ENCODE measurements at regions not wholly inside any gene's neighbourhood (a gene's known extent, or its start where the extent isn't known, plus 50 kb on each side); places are given as distances from the start of the nearest gene placed in this dataset.

DNA sequence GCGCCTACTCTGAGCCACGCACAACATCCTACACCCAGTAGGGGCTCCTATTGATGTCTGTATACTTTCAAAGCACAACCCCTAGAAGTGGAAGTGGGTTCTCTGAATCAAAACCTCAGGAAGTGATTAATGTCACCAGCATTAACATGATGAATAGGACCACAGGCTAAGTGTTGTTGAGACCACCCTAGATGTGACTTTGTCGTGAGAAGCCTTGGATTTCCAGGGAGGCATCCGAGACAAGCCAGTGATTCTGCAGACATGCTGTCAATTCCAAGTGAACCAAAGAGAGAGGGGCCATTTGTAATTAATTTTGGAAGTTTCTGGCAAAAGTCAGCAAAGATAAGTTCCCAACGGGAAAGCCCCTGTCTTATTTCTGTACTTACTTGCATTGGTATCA lies 493.0 kb downstream of the ZIC3 start:
- H3K79me2 ChIP-seq (ENCODE audit: control insufficient read depth, insufficient read depth, low read length) = no peaks in the 10 kb centered on the region
- BruUV-seq (replicated peaks) = no TSS peak
- no peaks in the 10 kb centered on the region for H3K4me1 ChIP-seq (ENCODE audit: control insufficient read depth, insufficient read depth, low read length)
- no peak for ATAC-seq
- TF ChIP-seq ZBED1 (IDR thresholded peaks at IDR 0.05; ENCODE audit: borderline replicate concordance) (no peak), FOXK2 (IDR thresholded peaks at IDR 0.05) (no peak), NR2C1 (IDR thresholded peaks at IDR 0.05) (no peak), TARDBP (IDR thresholded peaks at IDR 0.05; ENCODE audit: borderline replicate concordance) (no peak), ZSCAN29 (IDR thresholded peaks at IDR 0.05) (no peak)
- TF ChIP-seq, protein P1, sequence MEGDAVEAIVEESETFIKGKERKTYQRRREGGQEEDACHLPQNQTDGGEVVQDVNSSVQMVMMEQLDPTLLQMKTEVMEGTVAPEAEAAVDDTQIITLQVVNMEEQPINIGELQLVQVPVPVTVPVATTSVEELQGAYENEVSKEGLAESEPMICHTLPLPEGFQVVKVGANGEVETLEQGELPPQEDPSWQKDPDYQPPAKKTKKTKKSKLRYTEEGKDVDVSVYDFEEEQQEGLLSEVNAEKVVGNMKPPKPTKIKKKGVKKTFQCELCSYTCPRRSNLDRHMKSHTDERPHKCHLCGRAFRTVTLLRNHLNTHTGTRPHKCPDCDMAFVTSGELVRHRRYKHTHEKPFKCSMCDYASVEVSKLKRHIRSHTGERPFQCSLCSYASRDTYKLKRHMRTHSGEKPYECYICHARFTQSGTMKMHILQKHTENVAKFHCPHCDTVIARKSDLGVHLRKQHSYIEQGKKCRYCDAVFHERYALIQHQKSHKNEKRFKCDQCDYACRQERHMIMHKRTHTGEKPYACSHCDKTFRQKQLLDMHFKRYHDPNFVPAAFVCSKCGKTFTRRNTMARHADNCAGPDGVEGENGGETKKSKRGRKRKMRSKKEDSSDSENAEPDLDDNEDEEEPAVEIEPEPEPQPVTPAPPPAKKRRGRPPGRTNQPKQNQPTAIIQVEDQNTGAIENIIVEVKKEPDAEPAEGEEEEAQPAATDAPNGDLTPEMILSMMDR (IDR thresholded peaks at IDR 0.05 in 2 of 3, conservative IDR thresholded peaks at IDR 0.05 in 1 of 3; ENCODE audit: control insufficient read depth in 2 of 3, extremely low read depth in 1 of 3, insufficient read depth in 1 of 3, low read depth in 3 of 3, low read length in 3 of 3) = no peak
- no peaks in the 10 kb centered on the region for H4K20me1 ChIP-seq (ENCODE audit: control insufficient read depth, insufficient read depth)
- in situ Hi-C loops (cut with MboI) (no loop called here), intact Hi-C loops (cut with micrococcal nuclease; ENCODE audit: unreplicated experiment) (no loop called here)
- RAD21 ChIA-PET (ENCODE audit: unreplicated experiment) = no interaction called here
- SMC1A ChIA-PET (ENCODE audit: uncharacterized antibody, unreplicated experiment) = no interaction called here
- H2AFZ ChIP-seq (ENCODE audit: control insufficient read depth, low read depth, low read length) = no peak overlapping the region
- no peak overlapping the region for H3K27ac ChIP-seq (ENCODE audit: control insufficient read depth, insufficient read depth)
- CTCF ChIA-PET = no interaction called here
- DNase-seq (ENCODE audit: low read depth, low spot score) = no peak
- POLR2A ChIA-PET = no interaction called here
- H3K4me3 ChIP-seq = no peak overlapping the region
- H3K9ac ChIP-seq (ENCODE audit: control insufficient read depth, insufficient read depth, low read length) = no peak overlapping the region
- 6% methylated on average over 5 of the region's 5 CpGs for WGBS (ENCODE audit: insufficient coverage, insufficient replicate concordance, low lambda C conversion rate, missing lambda C conversion rate)
- FAIRE-seq = no peak
- H3K36me3 ChIP-seq (ENCODE audit: control insufficient read depth in 2 of 2, insufficient read depth in 2 of 2, low read length in 1 of 2) = no peaks in the 10 kb centered on the region
- H3K9me3 ChIP-seq (replicated peaks; ENCODE audit: control insufficient read depth, insufficient read depth, low read length) = no peaks in the 10 kb centered on the region
- no peaks in the 10 kb centered on the region; a peak in 1 of 4 replicates for H3K27me3 ChIP-seq (replicated peaks in 1 of 2; ENCODE audit: control insufficient read depth in 2 of 2, insufficient read depth in 2 of 2, low read length in 1 of 2)
- H3K4me2 ChIP-seq (ENCODE audit: control insufficient read depth, insufficient read depth) = no peak overlapping the region

DNA sequence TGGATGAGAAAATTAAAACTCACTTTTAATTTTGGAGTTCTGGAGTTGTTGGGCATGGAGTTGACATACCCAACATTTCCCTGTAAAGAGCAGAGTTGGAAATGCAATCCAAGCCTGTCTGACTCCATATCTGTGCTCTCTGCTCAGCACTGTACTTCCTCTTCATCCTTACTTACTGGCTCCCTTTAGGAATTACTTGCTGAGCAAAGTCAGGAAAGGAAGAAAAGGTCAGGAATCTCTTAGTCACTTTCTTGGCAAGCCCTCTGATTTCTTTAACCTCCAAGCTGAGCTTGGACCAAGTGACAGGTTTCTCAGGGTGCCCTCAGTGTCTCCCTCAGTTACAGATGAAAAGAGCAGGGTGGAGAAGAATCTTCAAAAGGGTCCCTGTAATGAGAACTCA lies 501.5 kb downstream of the ZIC3 start:
- no peaks in the 10 kb centered on the region for H3K36me3 ChIP-seq (ENCODE audit: control insufficient read depth in 2 of 2, insufficient read depth in 2 of 2, low read length in 1 of 2)
- intact Hi-C loops (cut with micrococcal nuclease; ENCODE audit: unreplicated experiment) (no loop called here), in situ Hi-C loops (cut with MboI) (no loop called here)
- no peak overlapping the region for H3K4me3 ChIP-seq
- no peaks in the 10 kb centered on the region for H4K20me1 ChIP-seq (ENCODE audit: control insufficient read depth, insufficient read depth)
- no peak overlapping the region for H3K27ac ChIP-seq (ENCODE audit: control insufficient read depth, insufficient read depth)
- FAIRE-seq = no peak
- H3K27me3 ChIP-seq (replicated peaks in 1 of 2; ENCODE audit: control insufficient read depth in 2 of 2, insufficient read depth in 2 of 2, low read length in 1 of 2) = no peaks in the 10 kb centered on the region
- ChIA-PET CTCF (no interaction called here), SMC1A (ENCODE audit: uncharacterized antibody, unreplicated experiment) (no interaction called here), RAD21 (ENCODE audit: unreplicated experiment) (no interaction called here), POLR2A (no interaction called here)
- no peak for ATAC-seq
- TF ChIP-seq BRCA1 (IDR thresholded peaks at IDR 0.05; ENCODE audit: low read depth, low read length) (no peak), SIX5 (IDR thresholded peaks at IDR 0.05; ENCODE audit: low read depth, low read length, severe bottlenecking) (no peak), CHD1 (IDR thresholded peaks at IDR 0.05; ENCODE audit: low read depth, low read length) (no peak), NFXL1 (IDR thresholded peaks at IDR 0.05; ENCODE audit: borderline replicate concordance) (no peak), POU2F2 (IDR thresholded peaks at IDR 0.05; ENCODE audit: borderline replicate concordance, low read depth, low read length) (no peak), ZNF24 (IDR thresholded peaks at IDR 0.05) (no peak), STAT3 (IDR thresholded peaks at IDR 0.05; ENCODE audit: low read depth, low read length) (no peak), NR2C1 (IDR thresholded peaks at IDR 0.05) (no peak), DPF2 (IDR thresholded peaks at IDR 0.05) (no peak), SUPT20H (IDR thresholded peaks at IDR 0.05; ENCODE audit: borderline replicate concordance, control insufficient read depth, low read depth, low read length) (no peak), SREBF2 (IDR thresholded peaks at IDR 0.05; ENCODE audit: low read length) (no peak), FOXK2 (IDR thresholded peaks at IDR 0.05) (no peak)
- TF ChIP-seq, protein P2, sequence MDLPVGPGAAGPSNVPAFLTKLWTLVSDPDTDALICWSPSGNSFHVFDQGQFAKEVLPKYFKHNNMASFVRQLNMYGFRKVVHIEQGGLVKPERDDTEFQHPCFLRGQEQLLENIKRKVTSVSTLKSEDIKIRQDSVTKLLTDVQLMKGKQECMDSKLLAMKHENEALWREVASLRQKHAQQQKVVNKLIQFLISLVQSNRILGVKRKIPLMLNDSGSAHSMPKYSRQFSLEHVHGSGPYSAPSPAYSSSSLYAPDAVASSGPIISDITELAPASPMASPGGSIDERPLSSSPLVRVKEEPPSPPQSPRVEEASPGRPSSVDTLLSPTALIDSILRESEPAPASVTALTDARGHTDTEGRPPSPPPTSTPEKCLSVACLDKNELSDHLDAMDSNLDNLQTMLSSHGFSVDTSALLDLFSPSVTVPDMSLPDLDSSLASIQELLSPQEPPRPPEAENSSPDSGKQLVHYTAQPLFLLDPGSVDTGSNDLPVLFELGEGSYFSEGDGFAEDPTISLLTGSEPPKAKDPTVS (IDR thresholded peaks at IDR 0.05; ENCODE audit: low read depth, low read length) = no peak
- H3K9me3 ChIP-seq (replicated peaks; ENCODE audit: control insufficient read depth, insufficient read depth, low read length) = no peaks in the 10 kb centered on the region
- no peaks in the 10 kb centered on the region for H3K4me1 ChIP-seq (ENCODE audit: control insufficient read depth, insufficient read depth, low read length)
- no peak for DNase-seq (ENCODE audit: low read depth, low spot score)
- H2AFZ ChIP-seq (ENCODE audit: control insufficient read depth, low read depth, low read length) = no peak overlapping the region
- H3K79me2 ChIP-seq (ENCODE audit: control insufficient read depth, insufficient read depth, low read length) = no peaks in the 10 kb centered on the region
- H3K9ac ChIP-seq (ENCODE audit: control insufficient read depth, insufficient read depth, low read length) = no peak overlapping the region
- H3K4me2 ChIP-seq (ENCODE audit: control insufficient read depth, insufficient read depth) = no peak overlapping the region
- no TSS peak for BruUV-seq (replicated peaks)

Measured in GM12878 (cell line).